MCF 10A (cell line): ENCODE measurements at regions not wholly inside any gene's neighbourhood (a gene's known extent, or its start where the extent isn't known, plus 50 kb on each side); places are given as distances from the start of the nearest gene placed in this dataset.

Experiments
- BruUV-seq: library from RNA; stranded (reverse); fragments of 400-500 nt; replicated peaks from 2 replicates; lab custom pipeline; 2021; lab: Mats Ljungman, UMichigan
- CTCF ChIA-PET: fragments of 300-600 bp; sonication (Branson Sonifier 250); formaldehyde crosslinking; extraction: SDS; loops from one replicate; lab custom pipeline; 2021; ENCODE audit warnings: antibody characterized with exemption, inconsistent platforms; lab: Yijun Ruan, JAX
- POLR2A ChIA-PET: fragments of 300-600, 350-650 bp; sonication (Branson Sonifier 250); formaldehyde crosslinking; extraction: SDS; loops from one replicate; lab custom pipeline; 2020; ENCODE audit warnings: antibody characterized with exemption, inconsistent platforms; lab: Yijun Ruan, JAX
- DNase-seq: peaks from one replicate; pipeline ENCODE4 v3.0.0-alpha.2; 2018; ENCODE audit not compliant: unreplicated experiment
- H3K27ac Mint-ChIP-seq: one replicate; pipeline ENCODE4 v1.8.0; 2022; ENCODE audit warnings: mild to moderate bottlenecking, low read depth, mixed read lengths; ENCODE audit not compliant: unreplicated experiment
- H3K27me3 Mint-ChIP-seq: one replicate; pipeline ENCODE4 v1.8.0; 2022; ENCODE audit warnings: mixed read lengths; ENCODE audit not compliant: insufficient read depth, unreplicated experiment
- H3K36me3 Mint-ChIP-seq: one replicate; pipeline ENCODE4 v1.8.0; 2022; ENCODE audit warnings: mild to moderate bottlenecking, moderate library complexity, mixed read lengths; ENCODE audit not compliant: insufficient read depth, unreplicated experiment
- H3K4me1 Mint-ChIP-seq: one replicate; pipeline ENCODE4 v1.8.0; 2022; ENCODE audit warnings: mixed read lengths; ENCODE audit not compliant: insufficient read depth, unreplicated experiment
- H3K4me3 Mint-ChIP-seq: one replicate; pipeline ENCODE4 v1.8.0; 2022; ENCODE audit warnings: mild to moderate bottlenecking, moderate library complexity, mixed read lengths; ENCODE audit not compliant: unreplicated experiment
- H3K9me3 Mint-ChIP-seq: one replicate; pipeline ENCODE4 v1.8.0; 2022; ENCODE audit warnings: mixed read lengths; ENCODE audit not compliant: unreplicated experiment
- intact Hi-C: fragments of 100-400 bp; cut with micrococcal nuclease; formaldehyde crosslinking; loops from 2 replicates; pipeline ENCODE4 v1.14.1; 2022
- TF ChIP-seq, protein P1 (sequence below): fragments of 200-600 bp; IDR thresholded peaks from one replicate; pipeline ENCODE4 v1.8.0; 2022; ENCODE audit warnings: antibody characterized with exemption, mild to moderate bottlenecking; ENCODE audit not compliant: unreplicated experiment

DNA sequence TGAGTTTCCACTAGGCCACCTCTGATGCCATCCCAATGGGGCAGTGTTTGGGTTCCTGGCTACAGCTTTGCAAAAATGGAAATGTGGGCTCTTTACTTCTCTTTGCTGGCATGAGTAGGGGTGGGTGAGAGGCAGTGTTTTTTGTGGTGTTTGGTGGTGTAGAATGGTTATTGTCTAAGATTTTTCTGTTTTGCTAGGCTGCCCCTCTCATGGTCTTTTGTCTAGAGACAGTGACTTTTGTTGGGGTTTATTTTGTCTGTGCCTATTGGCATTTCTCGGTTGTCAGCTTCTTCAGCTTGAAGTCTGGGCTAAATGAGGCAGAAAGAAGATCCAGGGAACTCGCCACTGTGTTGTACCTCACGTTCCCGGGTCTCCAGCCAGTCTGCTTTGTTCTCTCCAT is 112.1 kb downstream of the CENPF start:
- no peaks in the 10 kb centered on the region for H3K9me3 Mint-ChIP-seq
- H3K4me1 Mint-ChIP-seq = peaks cover 5% of the 10 kb centered on the region
- intact Hi-C loops = no loop called here
- no TSS peak for BruUV-seq
- H3K4me3 Mint-ChIP-seq = no peak overlapping the region
- POLR2A ChIA-PET = no interaction called here
- no peaks in the 10 kb centered on the region for H3K36me3 Mint-ChIP-seq
- H3K27me3 Mint-ChIP-seq = peaks cover 47% of the 10 kb centered on the region
- TF ChIP-seq, protein P1, sequence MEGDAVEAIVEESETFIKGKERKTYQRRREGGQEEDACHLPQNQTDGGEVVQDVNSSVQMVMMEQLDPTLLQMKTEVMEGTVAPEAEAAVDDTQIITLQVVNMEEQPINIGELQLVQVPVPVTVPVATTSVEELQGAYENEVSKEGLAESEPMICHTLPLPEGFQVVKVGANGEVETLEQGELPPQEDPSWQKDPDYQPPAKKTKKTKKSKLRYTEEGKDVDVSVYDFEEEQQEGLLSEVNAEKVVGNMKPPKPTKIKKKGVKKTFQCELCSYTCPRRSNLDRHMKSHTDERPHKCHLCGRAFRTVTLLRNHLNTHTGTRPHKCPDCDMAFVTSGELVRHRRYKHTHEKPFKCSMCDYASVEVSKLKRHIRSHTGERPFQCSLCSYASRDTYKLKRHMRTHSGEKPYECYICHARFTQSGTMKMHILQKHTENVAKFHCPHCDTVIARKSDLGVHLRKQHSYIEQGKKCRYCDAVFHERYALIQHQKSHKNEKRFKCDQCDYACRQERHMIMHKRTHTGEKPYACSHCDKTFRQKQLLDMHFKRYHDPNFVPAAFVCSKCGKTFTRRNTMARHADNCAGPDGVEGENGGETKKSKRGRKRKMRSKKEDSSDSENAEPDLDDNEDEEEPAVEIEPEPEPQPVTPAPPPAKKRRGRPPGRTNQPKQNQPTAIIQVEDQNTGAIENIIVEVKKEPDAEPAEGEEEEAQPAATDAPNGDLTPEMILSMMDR = no peak
- CTCF ChIA-PET = no interaction called here
- no peak for DNase-seq
- H3K27ac Mint-ChIP-seq = no peak overlapping the region

DNA sequence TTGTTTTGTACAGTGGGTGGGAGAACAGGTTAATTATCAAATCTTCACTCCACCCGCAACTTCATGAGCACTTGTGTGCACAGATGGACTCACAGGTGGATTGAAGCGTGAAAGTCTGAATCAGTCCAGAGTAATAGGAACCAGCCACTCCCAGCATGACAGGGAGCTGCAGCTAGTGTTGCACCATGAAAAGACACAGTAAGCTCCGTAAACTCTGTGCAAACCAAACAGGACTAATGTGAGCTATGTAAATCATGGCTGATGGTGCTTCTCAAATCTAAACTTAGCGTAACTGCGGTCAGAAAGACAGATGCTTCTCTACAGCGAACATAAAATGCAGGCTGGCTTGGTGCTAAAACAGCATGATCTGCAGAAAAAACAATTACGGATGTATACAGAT is 114.4 kb downstream of the CENPF start:
- no peaks in the 10 kb centered on the region for H3K36me3 Mint-ChIP-seq
- H3K4me1 Mint-ChIP-seq = peaks cover 5% of the 10 kb centered on the region
- TF ChIP-seq, protein P1 = no peak
- BruUV-seq = no TSS peak
- no peaks in the 10 kb centered on the region for H3K9me3 Mint-ChIP-seq
- intact Hi-C loops = no loop called here
- ChIA-PET CTCF (interaction anchor here (0.6 to 1.9 kb wide), 5 partner anchors 8 to 88 kb away, joined by 3 to 7 read pairs (median 4); no protein-coding TSS in a partner anchor), POLR2A (interaction anchor here (0.9 to 1.9 kb wide), 3 partner anchors 9 to 14 kb away, joined by 3 to 8 read pairs (median 4); no protein-coding TSS in a partner anchor)
- no peak for DNase-seq
- H3K27me3 Mint-ChIP-seq = peaks cover 58% of the 10 kb centered on the region
- no peak overlapping the region for H3K4me3 Mint-ChIP-seq
- H3K27ac Mint-ChIP-seq = no peak overlapping the region

DNA sequence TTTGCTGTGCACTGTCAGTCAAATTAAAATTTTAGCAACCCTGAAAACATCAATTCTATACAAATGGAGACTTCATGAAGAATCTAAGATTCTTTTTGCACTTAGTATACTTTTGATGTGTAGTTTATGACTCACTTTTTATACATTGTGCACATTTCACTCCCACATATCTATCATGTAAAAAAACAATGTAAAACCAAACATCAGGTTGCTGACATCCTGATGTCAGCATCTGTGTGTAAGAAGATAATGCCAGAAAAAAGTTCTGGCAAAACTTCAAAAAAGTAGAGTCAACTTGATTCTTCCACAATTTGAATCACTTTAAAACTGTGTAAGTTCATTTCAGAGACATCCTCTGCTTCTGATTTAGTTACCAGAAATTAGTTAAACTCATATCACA is 115.7 kb downstream of the CENPF start:
- ChIA-PET CTCF (interaction anchor here (0.6 to 1.9 kb wide), 2 partner anchors 9 to 669 kb away, joined by 3 to 7 read pairs; no protein-coding TSS in a partner anchor), POLR2A (interaction anchor here (1.3 to 1.9 kb wide), 3 partner anchors 10 to 19 kb away, joined by 3 to 8 read pairs (median 4); no protein-coding TSS in a partner anchor)
- no peaks in the 10 kb centered on the region for H3K36me3 Mint-ChIP-seq
- no peak overlapping the region for H3K27ac Mint-ChIP-seq
- peaks cover 5% of the 10 kb centered on the region for H3K4me1 Mint-ChIP-seq
- H3K4me3 Mint-ChIP-seq = no peak overlapping the region
- TF ChIP-seq, protein P1 = no peak
- H3K27me3 Mint-ChIP-seq = peaks cover 46% of the 10 kb centered on the region
- H3K9me3 Mint-ChIP-seq = no peaks in the 10 kb centered on the region
- peak; percentile 68 for DNase-seq
- no TSS peak for BruUV-seq
- intact Hi-C loops = no loop called here

DNA sequence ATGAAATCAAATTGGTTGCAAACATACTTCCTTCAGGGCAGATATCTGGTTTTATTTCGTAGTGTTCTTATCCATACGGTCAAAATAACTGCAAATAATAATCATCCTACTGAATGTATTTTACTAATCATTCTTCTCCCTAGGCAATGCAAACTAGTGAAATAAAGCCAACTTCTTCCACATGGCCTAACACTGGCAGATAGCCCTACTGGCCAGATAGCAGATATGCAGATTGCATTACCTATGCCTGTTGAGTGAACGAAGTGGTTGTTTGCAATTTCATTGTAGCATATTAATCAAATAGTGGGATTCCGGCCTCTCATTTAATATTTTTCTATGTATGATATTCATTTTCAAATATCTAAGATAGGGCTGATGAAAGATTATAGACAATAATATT is 116.2 kb downstream of the CENPF start:
- TF ChIP-seq, protein P1 = no peak
- ChIA-PET POLR2A (interaction anchor here (1.3 to 1.9 kb wide), 3 partner anchors 11 to 19 kb away, joined by 3 to 8 read pairs (median 4); no protein-coding TSS in a partner anchor), CTCF (interaction anchor here (0.9 to 1.0 kb wide), 2 partner anchors 52 to 90 kb away, joined by 4 read pairs; no protein-coding TSS in a partner anchor)
- Mint-ChIP-seq H3K27me3 (peaks cover 46% of the 10 kb centered on the region), H3K36me3 (no peaks in the 10 kb centered on the region), H3K4me1 (peaks cover 5% of the 10 kb centered on the region), H3K4me3 (no peak overlapping the region), H3K27ac (no peak overlapping the region), H3K9me3 (no peaks in the 10 kb centered on the region)
- intact Hi-C loops = no loop called here
- no TSS peak for BruUV-seq
- no peak for DNase-seq
